ENCODE measurements at regions not wholly inside any gene's neighbourhood (a gene's known extent, or its start where the extent isn't known, plus 50 kb on each side); places are given as distances from the start of the nearest gene placed in this dataset.
"Not testable (repeated sequence)": the region's sequence is repeated elsewhere in the genome, so short reads cannot be mapped to it uniquely, and the experiment has no call there.

- Histone ChIP-seq H3K27ac (no peak overlapping the region), H3K27me3 (no peaks in the 10 kb centered on the region), H3K36me3 (no peaks in the 10 kb centered on the region), H3K9me3 (no peaks in the 10 kb centered on the region), H3K4me3 (no peak overlapping the region), H3K4me1 (no peaks in the 10 kb centered on the region)
- TF ChIP-seq POLR2AphosphoS5 (IDR thresholded peaks at IDR 0.05) (no peak), POLR2A (IDR thresholded peaks at IDR 0.05) (no peak), CTCF (IDR thresholded peaks at IDR 0.05) (no peak), EP300 (IDR thresholded peaks at IDR 0.05; ENCODE audit: low read depth) (no peak)
- no peak for DNase-seq
- in situ Hi-C loops (cut with MboI; ENCODE audit: low pct_ligation_motif_present in 1 of 4, low pct_unique_long_range_greater_than_20kb in 1 of 4, low sequenced_read_pairs in 3 of 4) = no loop called here
- intact Hi-C loops (cut with DNase I; ENCODE audit: low total_unique reads) = no loop called here
Measured at GRCh38 chr3:22012471-22012870, 261.5 kb upstream of the ZNF385D start.

- Histone ChIP-seq H3K27ac (no peak overlapping the region), H3K27me3 (no peaks in the 10 kb centered on the region), H3K4me1 (no peaks in the 10 kb centered on the region), H3K4me3 (no peak overlapping the region), H3K9me3 (no peaks in the 10 kb centered on the region), H3K36me3 (no peaks in the 10 kb centered on the region)
- no peak for DNase-seq
- 81 to 100% methylated on average over 1 of the region's 1 CpG for WGBS, 2 donors (ENCODE audit: low coverage in 1 of 2)
- TF ChIP-seq EP300 (IDR thresholded peaks at IDR 0.05; ENCODE audit: low read depth) (no peak), POLR2AphosphoS5 (IDR thresholded peaks at IDR 0.05) (no peak), POLR2A (IDR thresholded peaks at IDR 0.05) (no peak), CTCF (IDR thresholded peaks at IDR 0.05) (no peak)
- intact Hi-C loops (cut with DNase I; ENCODE audit: low total_unique reads) = no loop called here
- in situ Hi-C loops (cut with MboI; ENCODE audit: low pct_ligation_motif_present in 1 of 4, low pct_unique_long_range_greater_than_20kb in 1 of 4, low sequenced_read_pairs in 3 of 4) = no loop called here
Measured at GRCh38 chr3:22013641-22014040, 262.6 kb upstream of the ZNF385D start.

- no peak overlapping the region for H3K27ac ChIP-seq
- no peak for DNase-seq
- WGBS, 2 donors (ENCODE audit: low coverage in 1 of 2) = 55 to 61% methylated on average over 3 to 4 of the region's 4 CpGs
- no peaks in the 10 kb centered on the region for H3K36me3 ChIP-seq
- no peaks in the 10 kb centered on the region for H3K4me1 ChIP-seq
- in situ Hi-C loops (cut with MboI; ENCODE audit: low pct_ligation_motif_present in 1 of 4, low pct_unique_long_range_greater_than_20kb in 1 of 4, low sequenced_read_pairs in 3 of 4) (no loop called here), intact Hi-C loops (cut with DNase I; ENCODE audit: low total_unique reads) (no loop called here)
- H3K9me3 ChIP-seq = no peaks in the 10 kb centered on the region
- no peak overlapping the region for H3K4me3 ChIP-seq
- H3K27me3 ChIP-seq = no peaks in the 10 kb centered on the region
- no peak for TF ChIP-seq EP300 (IDR thresholded peaks at IDR 0.05; ENCODE audit: low read depth)
- no peak for TF ChIP-seq CTCF (IDR thresholded peaks at IDR 0.05)
- no peak for TF ChIP-seq POLR2A (IDR thresholded peaks at IDR 0.05)
- TF ChIP-seq POLR2AphosphoS5 (IDR thresholded peaks at IDR 0.05) = no peak
Measured at GRCh38 chr3:22016197-22016596, 265.2 kb upstream of the ZNF385D start.

GRCh38 chr3:22024638-22025037, 273.6 kb upstream of the ZNF385D start:
- H3K27me3 ChIP-seq; H3K27ac ChIP-seq; H3K36me3 ChIP-seq; DNase-seq; intact Hi-C loops (cut with DNase I; ENCODE audit: low total_unique reads); in situ Hi-C loops (cut with MboI; ENCODE audit: low pct_ligation_motif_present in 1 of 4, low pct_unique_long_range_greater_than_20kb in 1 of 4, low sequenced_read_pairs in 3 of 4); H3K4me1 ChIP-seq; H3K9me3 ChIP-seq; H3K4me3 ChIP-seq: not testable (repeated sequence)
- 89 to 90% methylated on average over 4 to 5 of the region's 5 CpGs for WGBS, 2 donors (ENCODE audit: low coverage in 1 of 2)

- H3K27me3 ChIP-seq = no peaks in the 10 kb centered on the region
- no peaks in the 10 kb centered on the region for H3K36me3 ChIP-seq
- no peaks in the 10 kb centered on the region for H3K9me3 ChIP-seq
- H3K4me3 ChIP-seq = no peak overlapping the region
- WGBS, 2 donors (ENCODE audit: low coverage in 1 of 2) = 73 to 79% methylated on average over 3 to 4 of the region's 4 CpGs
- no peak for DNase-seq
- intact Hi-C loops (cut with DNase I; ENCODE audit: low total_unique reads) (no loop called here), in situ Hi-C loops (cut with MboI; ENCODE audit: low pct_ligation_motif_present in 1 of 4, low pct_unique_long_range_greater_than_20kb in 1 of 4, low sequenced_read_pairs in 3 of 4) (no loop called here)
- no peaks in the 10 kb centered on the region for H3K4me1 ChIP-seq
- no peak overlapping the region for H3K27ac ChIP-seq
- TF ChIP-seq CTCF (IDR thresholded peaks at IDR 0.05) = no peak
- TF ChIP-seq EP300 (IDR thresholded peaks at IDR 0.05; ENCODE audit: low read depth) = no peak
- TF ChIP-seq POLR2AphosphoS5 (IDR thresholded peaks at IDR 0.05) = no peak
- no peak for TF ChIP-seq POLR2A (IDR thresholded peaks at IDR 0.05)
Measured at GRCh38 chr3:22029480-22029879, 278.5 kb upstream of the ZNF385D start.
